Stomach smooth muscle (tissue), 2 donors: ENCODE measurements at regions not wholly inside any gene's neighbourhood (a gene's known extent, or its start where the extent isn't known, plus 50 kb on each side); places are given as distances from the start of the nearest gene placed in this dataset.

Experiments used
- H3K27ac ChIP-seq: one replicate; pipeline ENCODE4 v1.7.0; 2013; ENCODE audit warnings: mild to moderate bottlenecking, low read length, inconsistent platforms
- H3K27me3 ChIP-seq, 2 donors: one replicate each; pipeline ENCODE4 v1.7.0; 2013; ENCODE audit warnings: low read length in 2 of 2; ENCODE audit not compliant: insufficient read depth in 2 of 2, control insufficient read depth in 1 of 2
- H3K36me3 ChIP-seq, 2 donors: one replicate each; pipeline ENCODE4 v1.7.0; 2013; ENCODE audit warnings: low read length in 2 of 2; ENCODE audit not compliant: control insufficient read depth in 2 of 2, insufficient read depth in 2 of 2
- H3K4me1 ChIP-seq: one replicate; pipeline ENCODE4 v1.7.0; 2013; ENCODE audit warnings: low read length; ENCODE audit not compliant: control insufficient read depth, insufficient read depth
- H3K4me3 ChIP-seq, 2 donors: one replicate each; pipeline ENCODE4 v1.7.0; 2013; ENCODE audit warnings: low read length in 2 of 2
- H3K9ac ChIP-seq, 2 donors: one replicate each; pipeline ENCODE4 v1.7.0; 2013; ENCODE audit warnings: low read length in 2 of 2, mild to moderate bottlenecking in 1 of 2
- H3K9me3 ChIP-seq, 2 donors: one replicate each; pipeline ENCODE4 v1.7.0; 2013; ENCODE audit warnings: low read length in 2 of 2; ENCODE audit not compliant: control insufficient read depth in 2 of 2
- donor health status: healthy.
- donor health status: Pancreatic carcinoma.

GRCh38 chr6:43843097-43843645, 73.2 kb downstream of the VEGFA start:
- no peaks in the 10 kb centered on the region for H3K4me1 ChIP-seq
- H3K36me3 ChIP-seq = no peaks in the 10 kb centered on the region
- H3K27me3 ChIP-seq = no peaks in the 10 kb centered on the region
- H3K27ac ChIP-seq = no peak overlapping the region
- no peak overlapping the region for H3K4me3 ChIP-seq
- H3K9ac ChIP-seq = no peak overlapping the region
- no peaks in the 10 kb centered on the region for H3K9me3 ChIP-seq

- Histone ChIP-seq H3K27ac (no peak overlapping the region), H3K9me3 (no peaks in the 10 kb centered on the region), H3K27me3 (no peaks in the 10 kb centered on the region), H3K4me3 (no peak overlapping the region), H3K9ac (no peak overlapping the region), H3K36me3 (no peaks in the 10 kb centered on the region), H3K4me1 (no peaks in the 10 kb centered on the region)
Observed at GRCh38 chr6:43842231-43842794, 72.3 kb downstream of the VEGFA start.

DNA sequence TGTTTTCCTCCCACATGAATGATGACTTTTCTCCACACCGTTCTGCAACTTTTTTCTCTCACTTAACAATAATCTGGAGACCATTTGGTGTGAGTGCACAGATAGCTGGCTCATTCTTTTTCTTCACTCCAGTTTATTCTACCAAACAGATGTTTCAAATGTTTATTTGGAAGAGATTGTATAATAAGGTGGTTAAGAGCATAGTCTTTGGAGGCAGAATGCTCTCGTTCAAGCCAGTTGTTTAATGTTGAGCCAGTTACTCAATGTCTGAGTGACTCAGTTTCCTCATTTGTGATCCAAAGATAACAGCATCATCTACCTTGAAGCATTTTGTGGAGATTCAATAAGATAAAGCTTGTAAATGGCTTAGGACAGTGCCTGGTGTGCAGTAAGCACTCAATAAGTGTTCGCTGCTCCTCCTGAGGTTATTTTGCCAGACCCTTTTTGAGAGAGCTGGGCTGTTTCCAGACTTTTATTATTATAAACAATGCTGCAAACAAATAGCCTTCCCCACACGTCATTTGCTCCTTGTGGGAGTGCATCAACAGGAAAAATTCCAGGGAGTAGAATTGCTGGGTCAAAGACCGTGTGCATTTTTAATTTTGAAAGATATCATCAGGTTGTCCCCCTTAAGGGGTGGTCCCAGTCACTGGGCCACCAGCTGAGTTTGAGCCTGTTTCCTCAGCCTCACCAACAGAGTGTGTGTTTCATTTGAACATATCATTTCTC, 70.6 kb downstream of the VEGFA start:
- H3K4me1 ChIP-seq = no peaks in the 10 kb centered on the region
- no peak overlapping the region for H3K27ac ChIP-seq

DNA sequence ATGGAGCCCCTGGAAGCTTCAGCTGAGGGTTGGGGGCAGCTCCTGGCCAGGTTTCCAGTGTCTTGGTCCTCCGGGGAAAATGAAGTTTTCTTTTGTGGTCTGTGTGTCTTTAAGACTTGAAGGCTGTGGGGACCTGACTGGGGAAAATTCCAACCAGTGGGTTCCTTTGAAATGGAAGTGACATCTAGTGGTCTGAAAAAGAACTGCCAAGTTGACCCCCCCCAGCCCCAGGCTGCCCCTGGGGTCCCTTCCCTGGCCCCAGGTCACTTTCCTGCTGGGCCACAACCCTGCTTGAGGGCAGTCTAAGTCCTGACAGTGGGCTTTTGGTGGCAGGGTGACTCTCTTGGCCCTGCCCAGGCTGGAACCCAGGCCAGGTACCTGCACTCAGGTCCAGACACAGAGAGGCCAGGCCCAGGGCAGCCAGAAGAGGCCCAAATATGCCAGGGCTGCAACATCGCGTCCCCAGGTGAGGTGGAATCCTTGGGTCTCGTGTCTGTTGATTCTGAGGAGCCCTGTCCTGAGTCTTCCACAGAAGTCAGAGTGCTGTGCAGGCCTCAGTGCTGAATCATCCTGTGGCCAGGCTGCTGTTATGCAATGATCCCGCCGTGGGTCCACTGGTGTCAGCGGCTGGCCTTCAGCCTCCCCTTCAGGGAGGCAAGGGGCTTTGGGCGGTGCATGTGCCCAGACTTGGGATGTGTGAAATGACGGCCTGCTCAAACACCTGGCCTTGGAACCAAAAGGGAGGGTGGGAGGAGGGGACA, 68.4 kb downstream of the VEGFA start:
- Histone ChIP-seq H3K4me1 (no peaks in the 10 kb centered on the region), H3K36me3 (no peaks in the 10 kb centered on the region), H3K27ac (no peak overlapping the region), H3K9ac (no peak overlapping the region), H3K9me3 (no peaks in the 10 kb centered on the region), H3K4me3 (no peak overlapping the region), H3K27me3 (no peaks in the 10 kb centered on the region)

More for the DNA sequence above, 70.6 kb downstream of the VEGFA start:
- Histone ChIP-seq H3K27me3 (no peaks in the 10 kb centered on the region), H3K4me3 (no peak overlapping the region), H3K9ac (no peak overlapping the region), H3K9me3 (no peaks in the 10 kb centered on the region), H3K36me3 (no peaks in the 10 kb centered on the region)

GRCh38 chr6:43837507-43837906, 67.5 kb downstream of the VEGFA start:
- no peak overlapping the region for H3K4me3 ChIP-seq
- H3K27me3 ChIP-seq = no peaks in the 10 kb centered on the region
- no peak overlapping the region for H3K27ac ChIP-seq
- no peak overlapping the region for H3K9ac ChIP-seq
- no peaks in the 10 kb centered on the region for H3K36me3 ChIP-seq
- H3K9me3 ChIP-seq = no peaks in the 10 kb centered on the region
- H3K4me1 ChIP-seq = no peaks in the 10 kb centered on the region

DNA sequence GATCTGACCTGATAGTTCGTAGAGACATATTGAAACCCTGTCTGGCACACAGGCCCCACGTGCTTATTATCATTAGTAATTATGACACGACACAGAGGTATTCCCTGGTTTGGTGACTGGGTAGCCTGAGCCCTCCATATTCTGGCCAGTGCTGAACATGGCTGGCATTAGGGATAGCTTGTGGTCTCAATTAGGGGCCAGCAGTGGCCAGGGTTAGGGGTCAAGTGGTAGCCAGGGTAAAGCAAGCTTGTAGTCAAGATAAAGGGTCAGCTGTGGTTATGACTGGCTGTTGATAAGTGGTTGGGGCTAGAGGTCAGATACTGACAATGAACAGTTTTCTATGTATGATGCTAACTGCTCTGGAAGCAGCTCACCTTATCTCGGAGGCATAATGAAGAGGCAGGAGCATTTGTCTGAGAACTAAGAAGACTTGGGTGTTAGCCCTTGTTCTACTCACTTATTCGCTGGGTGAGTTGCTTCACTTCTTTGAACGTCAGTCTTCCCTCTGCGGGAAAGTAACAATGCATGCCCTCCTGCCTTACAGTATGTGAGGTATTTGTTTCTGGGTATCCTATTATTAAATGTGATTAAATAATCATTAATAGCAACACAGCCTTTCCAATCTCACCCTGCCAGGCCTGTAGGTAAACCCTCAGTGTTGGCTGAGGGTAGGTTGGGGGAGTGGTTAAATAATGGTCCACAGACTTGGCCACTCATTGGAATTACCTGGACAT, 66.7 kb downstream of the VEGFA start:
- Histone ChIP-seq H3K4me3 (no peak overlapping the region), H3K27ac (no peak overlapping the region), H3K36me3 (no peaks in the 10 kb centered on the region), H3K27me3 (no peaks in the 10 kb centered on the region), H3K9ac (no peak overlapping the region), H3K9me3 (no peaks in the 10 kb centered on the region), H3K4me1 (no peaks in the 10 kb centered on the region)
